Heart left ventricle (tissue), 13 donors: ENCODE measurements at regions not wholly inside any gene's neighbourhood (a gene's known extent, or its start where the extent isn't known, plus 50 kb on each side); places are given as distances from the start of the nearest gene placed in this dataset.

Experiments
- POLR2A ChIP-seq, 2 donors: fragments of 450-650 bp; IDR thresholded peaks; one replicate each; pipeline ENCODE4 v1.6.1; 2017; ENCODE audit warnings: antibody characterized with exemption in 2 of 2, mild to moderate bottlenecking in 2 of 2, moderate library complexity in 2 of 2
- TF ChIP-seq, protein P1 (sequence below), 12 donors: fragments of 200-600 bp; sonication (generic) in 4 of 12; IDR thresholded peaks; one replicate each; pipeline versions ENCODE4 v1.5.0 to v1.8.0; 2018 to 2022; ENCODE audit warnings: antibody characterized with exemption in 12 of 12, mild to moderate bottlenecking in 5 of 12
- donor health status: ischemic (EF 13 %, LVEDD 7.1; RV severe dilation, severe dysfunction).
- donor health status: DM: no; HTN: yes; CAD: no.
- donor health status: DM: no; HTN: no; CAD: no.
- donor health status: ischemic (EF 25% LVEDD 6.9; RV normal size, moderate dysfunction).
- donor health status: ischemic (EF 25% LVEDD 5.7; RV mildly dilated, moderate dysfunction).
- donor health status: ischemic (EF 35%, LVEDD 5.7; RV mildly dilated, moderate dysfunction).
- donor health status: nonischemic (EF 11% LVEDD 7.7; RV severe dilation, severe dysfunction).
- donor health status: DM: yes; HTN: yes; CAD: no.
- donor health status: PGD.
- donor health status: ischemic (EF 29% LVEDD 5.4; RV normal size, mild dysfunction).
- donor health status: nonischemic (EF 23%, LVEDD 6.1; RV moderate dilation, normal function).

DNA sequence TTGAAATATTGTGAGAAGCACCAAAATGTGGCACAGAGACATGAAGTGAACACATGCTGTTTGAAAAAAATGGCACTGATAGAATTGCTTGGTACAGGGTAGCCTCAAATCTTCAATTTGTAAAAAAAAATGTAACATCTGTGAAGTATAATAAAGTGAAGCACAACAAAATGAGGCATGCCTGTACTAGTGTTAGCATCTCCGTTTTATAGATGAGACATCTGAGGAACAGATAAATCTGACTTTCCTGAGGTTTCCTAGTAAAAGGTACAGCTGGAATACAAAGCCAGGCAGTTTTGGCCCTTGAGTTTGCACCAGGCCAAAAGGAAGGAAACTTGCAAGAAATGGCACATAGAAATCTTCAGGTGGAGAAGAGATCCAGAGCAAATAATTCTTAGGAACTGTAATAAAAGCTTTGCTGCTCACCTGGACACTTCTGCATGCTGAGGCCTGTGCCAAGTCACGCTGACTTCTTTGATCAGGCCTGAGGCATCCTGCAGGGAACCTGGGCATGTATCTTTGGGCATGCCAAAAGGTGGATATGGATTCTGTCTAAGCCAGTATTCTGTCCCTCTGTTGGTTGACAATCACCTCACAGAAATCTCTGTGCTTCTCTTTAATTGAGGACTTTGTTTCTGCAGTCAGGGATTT lies 251.5 kb upstream of the PLPP4 start:
- TF ChIP-seq, protein P1, sequence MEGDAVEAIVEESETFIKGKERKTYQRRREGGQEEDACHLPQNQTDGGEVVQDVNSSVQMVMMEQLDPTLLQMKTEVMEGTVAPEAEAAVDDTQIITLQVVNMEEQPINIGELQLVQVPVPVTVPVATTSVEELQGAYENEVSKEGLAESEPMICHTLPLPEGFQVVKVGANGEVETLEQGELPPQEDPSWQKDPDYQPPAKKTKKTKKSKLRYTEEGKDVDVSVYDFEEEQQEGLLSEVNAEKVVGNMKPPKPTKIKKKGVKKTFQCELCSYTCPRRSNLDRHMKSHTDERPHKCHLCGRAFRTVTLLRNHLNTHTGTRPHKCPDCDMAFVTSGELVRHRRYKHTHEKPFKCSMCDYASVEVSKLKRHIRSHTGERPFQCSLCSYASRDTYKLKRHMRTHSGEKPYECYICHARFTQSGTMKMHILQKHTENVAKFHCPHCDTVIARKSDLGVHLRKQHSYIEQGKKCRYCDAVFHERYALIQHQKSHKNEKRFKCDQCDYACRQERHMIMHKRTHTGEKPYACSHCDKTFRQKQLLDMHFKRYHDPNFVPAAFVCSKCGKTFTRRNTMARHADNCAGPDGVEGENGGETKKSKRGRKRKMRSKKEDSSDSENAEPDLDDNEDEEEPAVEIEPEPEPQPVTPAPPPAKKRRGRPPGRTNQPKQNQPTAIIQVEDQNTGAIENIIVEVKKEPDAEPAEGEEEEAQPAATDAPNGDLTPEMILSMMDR (IDR thresholded peaks at IDR 0.05) = no peak
- TF ChIP-seq POLR2A (IDR thresholded peaks at IDR 0.05) = no peak
